Endothelial cell of umbilical vein (primary cell): ENCODE measurements at regions not wholly inside any gene's neighbourhood (a gene's known extent, or its start where the extent isn't known, plus 50 kb on each side); places are given as distances from the start of the nearest gene placed in this dataset.
A peak's percentile ranks its signal among the peaks of the same experiment; 100 is the strongest.

Experiments
- BruUV-seq: library from RNA; stranded (reverse); fragments of 400-500 nt; replicated peaks from 2 replicates; lab custom pipeline; 2021; lab: Mats Ljungman, UMichigan
- CTCF ChIA-PET: fragments of 300-600, 350-600 bp; sonication (Branson Sonifier 250); formaldehyde crosslinking; loops from one replicate; lab custom pipeline; 2021; ENCODE audit warnings: antibody characterized with exemption, inconsistent platforms; lab: Charles Lee
- POLR2A ChIA-PET: fragments of 300-600, 350-600 bp; sonication (Branson Sonifier 250); formaldehyde crosslinking; loops from one replicate; lab custom pipeline; 2021; ENCODE audit warnings: antibody characterized with exemption, inconsistent platforms; lab: Charles Lee
- DNase-seq: peaks from one replicate; pipeline ENCODE4 v3.0.0-alpha.2; 2011; ENCODE audit warnings: low read depth, low spot score
- FAIRE-seq: peaks from 2 replicates; lab custom pipeline; 2011; peaks lifted over from hg19 to GRCh38; lab: Jason Lieb, UNC
- H2AFZ ChIP-seq: 2 replicates; pipeline ENCODE4 v1.6.0; 2012; ENCODE audit warnings: low read depth, low read length, control low read depth, inconsistent platforms
- H3K27ac ChIP-seq: 2 replicates; pipeline ENCODE4 v1.5.1; 2011; ENCODE audit warnings: low read depth, mild to moderate bottlenecking, control low read depth, low read length, moderate library complexity; ENCODE audit not compliant: insufficient read depth
- H3K27me3 ChIP-seq, 2 experiments: 2 replicates each; pipeline versions ENCODE4 v1.6.0 to v1.6.1; 2011; ENCODE audit warnings: low read length in 2 of 2, mixed read lengths in 1 of 2; ENCODE audit not compliant: control insufficient read depth in 2 of 2, insufficient read depth in 2 of 2
- H3K36me3 ChIP-seq, 2 experiments: 2 replicates in 1 of 2; 3 replicates in 1 of 2; pipeline ENCODE4 v1.5.1; 2011; ENCODE audit warnings: low read length in 2 of 2, mild to moderate bottlenecking in 1 of 2, moderate library complexity in 1 of 2; ENCODE audit not compliant: control insufficient read depth in 2 of 2, insufficient read depth in 2 of 2; ENCODE audit errors: extremely low read depth in 1 of 2
- H3K4me1 ChIP-seq: 3 replicates; pipeline ENCODE4 v1.5.1; 2011; ENCODE audit warnings: mild to moderate bottlenecking, low read length; ENCODE audit not compliant: control insufficient read depth, insufficient read depth; ENCODE audit errors: extremely low read depth
- H3K4me2 ChIP-seq: 2 replicates; pipeline ENCODE4 v1.6.1; 2011; ENCODE audit warnings: low read length, control low read depth, mixed read lengths; ENCODE audit not compliant: insufficient read depth
- H3K4me3 ChIP-seq, 3 experiments: fragments of 200-600 bp in 1 of 3; sonication (generic), shearing (Covaris generic) in 1 of 3; replicated peaks in 1 of 3; 2 replicates each; pipeline ENCODE4 v1.5.1; 2011 to 2016; ENCODE audit warnings: control low read depth in 3 of 3, low read length in 3 of 3, mild to moderate bottlenecking in 2 of 3, inconsistent platforms in 1 of 3, low read depth in 1 of 3, moderate library complexity in 1 of 3; ENCODE audit not compliant: insufficient read depth in 1 of 3
- H3K79me2 ChIP-seq: 2 replicates; pipeline ENCODE4 v1.6.0; 2012; ENCODE audit warnings: low read length, inconsistent platforms; ENCODE audit not compliant: control insufficient read depth, insufficient read depth
- H3K9ac ChIP-seq: replicated peaks from 2 replicates; pipeline ENCODE3; 2011; ENCODE audit warnings: low read length, control low read depth; ENCODE audit not compliant: insufficient read depth; ENCODE audit errors: extremely low read depth
- H3K9me1 ChIP-seq: replicated peaks from 3 replicates; pipeline ENCODE4 v1.6.0; 2011; ENCODE audit warnings: mild to moderate bottlenecking, low read length; ENCODE audit not compliant: control insufficient read depth, insufficient read depth; ENCODE audit errors: extremely low read depth
- H3K9me3 ChIP-seq: replicated peaks from 2 replicates; pipeline ENCODE4 v1.5.1; 2012; ENCODE audit warnings: low read length, inconsistent platforms; ENCODE audit not compliant: control insufficient read depth, insufficient read depth
- H4K20me1 ChIP-seq: replicated peaks from 2 replicates; pipeline ENCODE3; 2011; ENCODE audit warnings: mild to moderate bottlenecking, low read length; ENCODE audit not compliant: control insufficient read depth, insufficient read depth; ENCODE audit errors: extremely low read depth
- FOS ChIP-seq: IDR thresholded peaks from 2 replicates; pipeline ENCODE4 v1.6.1; 2011; ENCODE audit warnings: mild to moderate bottlenecking, low read length, moderate library complexity, borderline replicate concordance; ENCODE audit not compliant: insufficient read depth
- JUN ChIP-seq: IDR thresholded peaks from 2 replicates; pipeline ENCODE4 v1.6.1; 2011; ENCODE audit warnings: borderline replicate concordance, low read depth; ENCODE audit not compliant: insufficient read length, insufficient read depth
- MAX ChIP-seq: IDR thresholded peaks from 2 replicates; pipeline ENCODE4 v1.6.1; 2011; ENCODE audit not compliant: insufficient read depth, insufficient read length
- dilution Hi-C: fragments of 300-500 bp; cut with MboI; formaldehyde crosslinking; loops from one replicate; pipeline ENCODE4 v1.15.0; 2019; ENCODE audit warnings: low sequenced_read_pairs; ENCODE audit not compliant: extremely low pct_ligation_motif_present
- intact Hi-C: fragments of 100-400 bp; cut with micrococcal nuclease; formaldehyde crosslinking; loops from one replicate; pipeline ENCODE4 v1.10.0; 2022

- H3K36me3 ChIP-seq, result no peaks in the 10 kb centered on the region
- ChIA-PET POLR2A (no interaction called here), CTCF (no interaction called here)
- no peak overlapping the region for H2AFZ ChIP-seq
- no peaks in the 10 kb centered on the region for H3K27me3 ChIP-seq
- FAIRE-seq (no peak), DNase-seq (no peak)
- H3K79me2 ChIP-seq, result no peaks in the 10 kb centered on the region
- H3K4me1 ChIP-seq, result peaks cover 8% of the 10 kb centered on the region
- no TSS peak for BruUV-seq
- H3K4me2 ChIP-seq, result no peak overlapping the region
- no peak overlapping the region for H3K4me3 ChIP-seq
- intact Hi-C loops, result no loop called here
- dilution Hi-C loops, result no loop called here
- no peak overlapping the region for H3K9ac ChIP-seq
- H3K9me1 ChIP-seq, result no peaks in the 10 kb centered on the region
- H3K27ac ChIP-seq, result no peak overlapping the region
- TF ChIP-seq FOS, result no peak
- H4K20me1 ChIP-seq, result no peaks in the 10 kb centered on the region
- H3K9me3 ChIP-seq, result no peaks in the 10 kb centered on the region
These were observed 268.1 kb downstream of the FBXW7 start for GRCh38 chr4:152267811-152268210.

- Histone ChIP-seq H3K27ac (no peak overlapping the region), H2AFZ (no peak overlapping the region), H3K36me3 (no peaks in the 10 kb centered on the region), H3K79me2 (no peaks in the 10 kb centered on the region), H3K4me1 (peaks cover 8% of the 10 kb centered on the region), H3K9me3 (no peaks in the 10 kb centered on the region), H3K9ac (no peak overlapping the region), H3K27me3 (no peaks in the 10 kb centered on the region), H3K4me3 (no peak overlapping the region), H4K20me1 (no peaks in the 10 kb centered on the region), H3K9me1 (no peaks in the 10 kb centered on the region), H3K4me2 (no peak overlapping the region)
- dilution Hi-C loops (no loop called here), intact Hi-C loops (no loop called here)
- POLR2A ChIA-PET, result no interaction called here
- DNase-seq (no peak), FAIRE-seq (peak; percentile 67)
- CTCF ChIA-PET, result no interaction called here
- BruUV-seq, result no TSS peak
- TF ChIP-seq JUN (peak; percentile 45), MAX (no peak), FOS (peak; percentile 42)
These were observed 268.9 kb downstream of the FBXW7 start for GRCh38 chr4:152266831-152267480.
